ENCODE measurements at regions not wholly inside any gene's neighbourhood (a gene's known extent, or its start where the extent isn't known, plus 50 kb on each side); places are given as distances from the start of the nearest gene placed in this dataset.
"Not testable (repeated sequence)": the region's sequence is repeated elsewhere in the genome, so short reads cannot be mapped to it uniquely, and the experiment has no call there.

- WGBS, 3 donors = 0 to 65% (median 0%) methylated on average over 1 of the region's 1 CpG
- no peak overlapping the region for H3K27ac ChIP-seq (ENCODE audit: low read depth, low read length)
These were observed 1906.6 kb upstream of the TENM3 start for GRCh38 chr4:180336494-180337090.

DNA sequence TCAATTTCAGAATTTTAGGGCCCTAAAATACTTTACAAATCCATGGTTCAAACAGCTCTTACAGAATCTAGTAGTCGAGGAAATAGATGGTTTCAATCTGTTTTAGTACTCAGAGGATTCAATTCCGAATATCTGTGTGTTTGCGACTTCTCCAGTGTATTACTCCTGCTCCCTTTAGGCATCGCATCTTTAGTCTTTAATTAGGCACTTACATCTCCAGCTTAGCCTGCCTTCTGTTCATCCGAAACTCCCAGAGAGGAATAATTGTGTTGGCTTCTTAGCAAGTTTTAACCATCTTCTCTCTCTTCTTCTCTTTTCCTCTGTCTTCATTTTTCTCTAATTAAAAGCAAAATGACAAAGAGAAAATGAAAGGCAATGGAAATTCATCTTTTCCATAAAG is 1901.3 kb upstream of the TENM3 start:
- no peak overlapping the region for H3K27ac ChIP-seq (ENCODE audit: low read depth, low read length)
- 83 to 87% (median 84%) methylated on average over 5 of the region's 5 CpGs for WGBS, 3 donors

- H3K27ac ChIP-seq (ENCODE audit: low read depth, low read length) = no peak overlapping the region
- WGBS, 3 donors = 53 to 71% (median 63%) methylated on average over 2 of the region's 2 CpGs
These were observed 1892.3 kb upstream of the TENM3 start for GRCh38 chr4:180350901-180351300.

GRCh38 chr4:180356766-180357165 is 1886.4 kb upstream of the TENM3 start:
- no peak overlapping the region for H3K27ac ChIP-seq (ENCODE audit: low read depth, low read length)

GRCh38 chr4:180360113-180360512 is 1883.1 kb upstream of the TENM3 start:
- not testable (repeated sequence) for H3K27ac ChIP-seq (ENCODE audit: low read depth, low read length)
- WGBS, 3 donors = 48 to 78% (median 69%) methylated on average over 4 of the region's 4 CpGs

- 33 to 60% (median 38%) methylated on average over 5 of the region's 5 CpGs for WGBS, 3 donors
- no peak overlapping the region for H3K27ac ChIP-seq (ENCODE audit: low read depth, low read length)
These were observed 1879.4 kb upstream of the TENM3 start for GRCh38 chr4:180363815-180364214.

DNA sequence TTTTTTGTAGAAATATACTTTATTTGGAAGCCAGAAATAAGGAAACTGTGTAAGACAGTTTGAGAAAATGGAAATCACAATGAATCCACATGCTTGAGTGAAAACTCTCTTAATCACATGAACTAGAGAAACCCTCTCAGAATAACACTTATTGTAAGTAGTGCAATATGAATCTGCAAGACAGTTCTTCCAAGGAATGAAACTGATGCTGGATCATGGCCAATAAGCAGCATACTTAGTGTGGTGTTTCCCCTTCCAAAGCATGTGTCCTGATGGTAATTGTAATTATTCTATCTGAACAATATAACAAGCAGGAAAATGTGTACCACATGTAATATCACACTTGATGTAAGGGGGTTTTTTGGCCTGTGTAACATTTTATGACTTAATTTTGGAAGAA is 1870.5 kb upstream of the TENM3 start:
- no peak overlapping the region for H3K27ac ChIP-seq (ENCODE audit: low read depth, low read length)

GRCh38 chr4:180377741-180378140 is 1865.5 kb upstream of the TENM3 start:
- no peak overlapping the region for H3K27ac ChIP-seq (ENCODE audit: low read depth, low read length)
- 36 to 54% (median 37%) methylated on average over 1 of the region's 1 CpG for WGBS, 3 donors

DNA sequence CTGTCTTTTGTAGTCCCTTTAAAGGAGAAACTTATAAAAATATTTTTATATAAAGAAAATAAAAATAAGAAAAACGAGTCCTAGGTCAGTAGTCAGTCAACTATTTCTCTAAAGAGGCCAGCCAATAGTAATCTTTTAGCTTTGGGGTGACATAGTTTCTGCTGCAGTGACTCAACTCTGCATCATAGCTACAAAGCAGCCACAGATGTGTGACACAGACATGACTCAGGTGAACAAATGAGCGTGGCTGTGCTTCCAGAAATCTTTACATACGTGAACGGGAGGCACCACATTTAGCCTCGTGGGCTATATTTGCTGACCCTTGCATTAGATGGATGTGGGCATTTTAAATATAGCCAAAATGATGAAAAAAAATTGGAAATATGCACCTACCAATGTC is 1862.5 kb upstream of the TENM3 start:
- WGBS, 3 donors = 76 to 78% (median 76%) methylated on average over 5 of the region's 5 CpGs
- H3K27ac ChIP-seq (ENCODE audit: low read depth, low read length) = no peak overlapping the region

GRCh38 chr4:180391613-180392012 is 1851.6 kb upstream of the TENM3 start:
- no peak overlapping the region for H3K27ac ChIP-seq (ENCODE audit: low read depth, low read length)
- WGBS, 3 donors = 93 to 94% (median 93%) methylated on average over 2 of the region's 2 CpGs

- no peak overlapping the region for H3K27ac ChIP-seq (ENCODE audit: low read depth, low read length)
- 39 to 67% (median 42%) methylated on average over 2 of the region's 2 CpGs for WGBS, 3 donors
These were observed 1848.9 kb upstream of the TENM3 start for GRCh38 chr4:180394312-180394711.

- H3K27ac ChIP-seq (ENCODE audit: low read depth, low read length) = no peak overlapping the region
- 62 to 88% (median 75%) methylated on average over 3 of the region's 3 CpGs for WGBS, 3 donors
These were observed 1848.5 kb upstream of the TENM3 start for GRCh38 chr4:180394730-180395129.

- no peak overlapping the region for H3K27ac ChIP-seq (ENCODE audit: low read depth, low read length)
- 61 to 85% (median 68%) methylated on average over 4 of the region's 4 CpGs for WGBS, 3 donors
These were observed 1844.6 kb upstream of the TENM3 start for GRCh38 chr4:180398564-180398963.

DNA sequence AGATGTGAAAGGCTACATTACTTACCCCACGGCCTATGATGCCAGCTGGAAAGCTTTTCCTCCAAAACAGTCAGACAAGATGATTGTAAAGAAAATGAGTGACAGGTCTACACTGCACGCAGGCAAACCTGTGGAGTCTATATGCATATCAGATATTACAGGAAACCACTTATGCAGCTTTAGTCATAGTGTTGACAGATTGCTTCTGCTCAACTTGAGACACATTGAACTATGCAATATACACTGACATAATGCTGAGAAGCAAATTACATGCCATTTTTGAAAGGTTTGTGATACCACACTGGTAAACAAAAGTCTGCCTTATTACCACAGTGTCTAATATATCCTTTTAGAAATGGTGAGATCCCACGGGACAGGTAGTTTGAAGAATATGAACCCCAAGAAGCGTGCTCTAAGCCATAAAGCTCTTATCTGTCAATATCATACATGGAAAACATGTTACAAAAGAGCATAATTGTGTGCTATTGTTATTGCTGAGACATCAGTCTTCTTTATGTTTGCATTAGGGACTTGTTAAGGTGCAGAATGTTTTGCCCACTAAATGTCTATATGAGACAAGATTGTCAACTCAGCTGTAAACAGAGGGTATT is 1835.8 kb upstream of the TENM3 start:
- H3K27ac ChIP-seq (ENCODE audit: low read depth, low read length) = no peak overlapping the region
- WGBS, 3 donors = 58 to 81% (median 62%) methylated on average over 4 of the region's 4 CpGs

- 54 to 57% (median 56%) methylated on average over 6 of the region's 6 CpGs for WGBS, 3 donors
- no peak overlapping the region for H3K27ac ChIP-seq (ENCODE audit: low read depth, low read length)
These were observed 1824.2 kb upstream of the TENM3 start for GRCh38 chr4:180418819-180419531.

- H3K27ac ChIP-seq (ENCODE audit: low read depth, low read length) = no peak overlapping the region
- WGBS, 3 donors = 63 to 73% (median 72%) methylated on average over 5 of the region's 5 CpGs
These were observed 1820.1 kb upstream of the TENM3 start for GRCh38 chr4:180422989-180423711.

DNA sequence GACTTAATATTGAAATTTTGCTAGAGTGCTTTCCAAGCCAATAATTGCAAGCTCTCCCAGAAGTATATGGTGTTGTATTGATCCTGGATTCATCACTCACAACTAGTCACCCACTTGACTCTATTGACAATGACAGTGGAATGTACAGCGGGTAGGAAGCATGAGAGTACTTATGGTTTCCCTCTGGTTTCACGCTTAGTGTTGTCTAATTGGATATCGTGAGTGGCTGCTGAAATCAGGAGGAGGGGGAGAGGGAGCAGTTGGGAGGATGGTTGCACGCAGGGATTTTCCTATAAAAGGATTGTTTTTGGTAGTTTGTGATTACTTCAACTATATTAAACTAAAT is 1819.5 kb upstream of the TENM3 start:
- no peak overlapping the region for H3K27ac ChIP-seq (ENCODE audit: low read depth, low read length)
- WGBS, 3 donors = 66 to 82% (median 74%) methylated on average over 4 of the region's 4 CpGs

DNA sequence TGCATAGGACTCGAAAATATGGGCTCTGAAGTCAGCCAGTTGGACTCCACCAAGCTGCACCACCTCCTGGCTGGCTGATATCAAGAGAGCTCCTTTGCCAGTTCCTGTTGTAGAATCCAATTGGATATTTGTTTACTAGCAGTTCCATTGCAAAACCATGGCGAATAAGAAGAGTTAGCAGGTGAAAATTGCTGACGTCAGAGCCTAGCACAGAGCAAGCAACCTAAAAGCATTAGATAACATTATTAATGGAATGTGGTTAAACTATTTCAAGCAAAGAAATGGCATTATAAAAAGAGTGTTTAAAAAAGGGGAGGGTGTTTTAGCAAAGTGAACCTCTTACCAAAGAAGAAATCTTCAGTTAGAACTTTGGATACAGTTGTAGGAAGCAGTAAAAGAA is 1816.3 kb upstream of the TENM3 start:
- WGBS, 3 donors = 72 to 79% (median 75%) methylated on average over 3 of the region's 3 CpGs

DNA sequence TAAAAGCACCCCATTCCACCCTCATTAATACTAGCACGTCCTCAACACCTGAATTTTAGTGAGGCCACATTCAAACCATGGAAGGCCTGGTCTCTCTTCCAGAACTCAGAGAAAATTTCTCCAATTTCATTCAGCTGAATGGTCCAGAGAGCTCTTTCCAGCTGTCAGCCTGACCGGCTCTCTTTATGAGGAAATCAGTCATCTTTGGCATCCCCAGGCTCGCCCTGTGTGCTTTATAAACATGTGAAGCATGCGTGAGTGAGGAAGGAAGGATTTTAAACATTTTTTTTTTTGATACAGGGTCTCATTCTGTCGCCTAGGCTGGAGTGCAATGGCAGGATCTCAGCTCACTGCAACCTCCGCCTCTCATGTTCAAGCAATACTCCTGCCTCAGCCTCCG is 1812.9 kb upstream of the TENM3 start:
- 54 to 68% (median 66%) methylated on average over 7 of the region's 7 CpGs for WGBS, 3 donors
- no peak overlapping the region for H3K27ac ChIP-seq (ENCODE audit: low read depth, low read length)

More for the DNA sequence above, 1816.3 kb upstream of the TENM3 start:
- no peak overlapping the region for H3K27ac ChIP-seq (ENCODE audit: low read depth, low read length)
